ENCODE measurements at regions not wholly inside any gene's neighbourhood (a gene's known extent, or its start where the extent isn't known, plus 50 kb on each side); places are given as distances from the start of the nearest gene placed in this dataset.
A peak's percentile ranks its signal among the peaks of the same experiment; 100 is the strongest.

DNA sequence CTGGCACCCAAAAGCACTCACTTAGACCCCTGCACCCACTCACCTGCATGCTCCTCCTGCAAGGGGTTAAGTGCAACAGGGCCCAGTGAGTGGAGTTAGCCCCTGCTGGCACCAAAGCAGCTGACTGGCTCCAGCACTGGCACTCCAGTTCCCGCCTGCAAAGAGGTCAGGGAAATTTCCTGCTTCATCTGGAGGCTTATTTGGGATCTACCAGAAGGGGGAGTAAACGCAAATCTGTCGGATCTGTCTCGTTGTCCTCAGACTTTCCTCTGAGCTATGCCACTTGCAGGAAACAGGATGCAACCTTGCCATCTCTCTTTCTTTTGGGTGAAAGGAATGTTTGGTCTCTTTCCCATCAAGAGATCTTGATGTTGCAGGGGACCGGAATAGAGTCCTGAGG lies 435.6 kb downstream of the PCDH10 start:
- Histone ChIP-seq H3K27me3 (replicated peaks; ENCODE audit: insufficient read depth, low read depth, low read length, poor library complexity) (no peaks in the 10 kb centered on the region), H3K36me3 (ENCODE audit: insufficient read depth, low read length, poor library complexity, severe bottlenecking) (no peaks in the 10 kb centered on the region), H3K4me3 (ENCODE audit: low read depth, low read length, poor library complexity, severe bottlenecking) (no peak overlapping the region), H3K9me3 (ENCODE audit: low read depth, low read length, poor library complexity, severe bottlenecking) (no peaks in the 10 kb centered on the region), H3K4me1 (ENCODE audit: insufficient read depth, low read length, poor library complexity, severe bottlenecking) (no peaks in the 10 kb centered on the region), H3K27ac (ENCODE audit: low read depth, low read length, poor library complexity, severe bottlenecking) (no peak overlapping the region)
- peak; percentile 19 for DNase-seq (ENCODE audit: low spot score)
- intact Hi-C loops (cut with micrococcal nuclease; ENCODE audit: unreplicated experiment), result no loop called here
- TF ChIP-seq, protein P1, sequence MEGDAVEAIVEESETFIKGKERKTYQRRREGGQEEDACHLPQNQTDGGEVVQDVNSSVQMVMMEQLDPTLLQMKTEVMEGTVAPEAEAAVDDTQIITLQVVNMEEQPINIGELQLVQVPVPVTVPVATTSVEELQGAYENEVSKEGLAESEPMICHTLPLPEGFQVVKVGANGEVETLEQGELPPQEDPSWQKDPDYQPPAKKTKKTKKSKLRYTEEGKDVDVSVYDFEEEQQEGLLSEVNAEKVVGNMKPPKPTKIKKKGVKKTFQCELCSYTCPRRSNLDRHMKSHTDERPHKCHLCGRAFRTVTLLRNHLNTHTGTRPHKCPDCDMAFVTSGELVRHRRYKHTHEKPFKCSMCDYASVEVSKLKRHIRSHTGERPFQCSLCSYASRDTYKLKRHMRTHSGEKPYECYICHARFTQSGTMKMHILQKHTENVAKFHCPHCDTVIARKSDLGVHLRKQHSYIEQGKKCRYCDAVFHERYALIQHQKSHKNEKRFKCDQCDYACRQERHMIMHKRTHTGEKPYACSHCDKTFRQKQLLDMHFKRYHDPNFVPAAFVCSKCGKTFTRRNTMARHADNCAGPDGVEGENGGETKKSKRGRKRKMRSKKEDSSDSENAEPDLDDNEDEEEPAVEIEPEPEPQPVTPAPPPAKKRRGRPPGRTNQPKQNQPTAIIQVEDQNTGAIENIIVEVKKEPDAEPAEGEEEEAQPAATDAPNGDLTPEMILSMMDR (conservative IDR thresholded peaks at IDR 0.05; ENCODE audit: low read depth, low read length), result 0 out of 2 replicates have a peak, but pooled peaks have one; percentile 15
- no peak for TF ChIP-seq EZH2 (IDR thresholded peaks at IDR 0.05; ENCODE audit: borderline replicate concordance, low read depth, low read length, poor library complexity, severe bottlenecking)
- ChIA-PET CTCF (no interaction called here), POLR2A (ENCODE audit: low non-redundant PET) (no interaction called here)
- BruUV-seq (replicated peaks), result no TSS peak

DNA sequence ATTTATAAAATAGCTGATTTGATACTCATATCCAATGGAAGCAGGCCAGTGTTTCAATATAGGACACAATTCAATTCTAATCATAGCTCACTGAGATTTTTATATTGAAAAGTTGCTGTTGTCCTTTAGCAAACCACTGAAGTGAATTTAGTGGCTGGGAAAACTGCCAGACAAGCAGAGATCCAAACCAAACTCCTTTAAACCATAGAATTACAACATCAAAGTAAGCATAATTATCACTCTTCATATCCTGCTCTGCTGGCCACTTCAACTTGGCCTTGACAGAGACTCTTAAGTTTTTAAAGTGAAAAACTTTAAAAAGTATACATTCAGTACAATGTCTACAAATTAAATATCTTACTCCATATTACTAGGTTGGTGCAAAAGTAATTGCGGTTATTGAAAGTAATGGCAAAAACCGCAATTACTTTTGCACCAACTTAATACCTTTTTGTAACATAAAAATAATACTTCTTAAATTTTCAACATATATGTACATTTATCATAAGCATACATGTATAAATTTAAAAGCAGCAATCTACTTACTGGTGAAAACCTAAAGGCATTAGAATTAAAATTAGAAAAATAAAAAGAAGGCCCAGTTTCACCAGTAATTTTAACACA lies 433.0 kb downstream of the PCDH10 start:
- Histone ChIP-seq H3K36me3 (ENCODE audit: insufficient read depth, low read length, poor library complexity, severe bottlenecking) (no peaks in the 10 kb centered on the region), H3K4me1 (ENCODE audit: insufficient read depth, low read length, poor library complexity, severe bottlenecking) (no peaks in the 10 kb centered on the region), H3K27me3 (replicated peaks; ENCODE audit: insufficient read depth, low read depth, low read length, poor library complexity) (no peaks in the 10 kb centered on the region), H3K4me3 (ENCODE audit: low read depth, low read length, poor library complexity, severe bottlenecking) (no peak overlapping the region), H3K27ac (ENCODE audit: low read depth, low read length, poor library complexity, severe bottlenecking) (no peak overlapping the region), H3K9me3 (ENCODE audit: low read depth, low read length, poor library complexity, severe bottlenecking) (no peaks in the 10 kb centered on the region)
- ChIA-PET CTCF (no interaction called here), POLR2A (ENCODE audit: low non-redundant PET) (no interaction called here)
- TF ChIP-seq, protein P1 (conservative IDR thresholded peaks at IDR 0.05; ENCODE audit: low read depth, low read length), result no peak
- TF ChIP-seq EZH2 (IDR thresholded peaks at IDR 0.05; ENCODE audit: borderline replicate concordance, low read depth, low read length, poor library complexity, severe bottlenecking), result no peak
- intact Hi-C loops (cut with micrococcal nuclease; ENCODE audit: unreplicated experiment), result no loop called here
- BruUV-seq (replicated peaks), result no TSS peak
- DNase-seq (ENCODE audit: low spot score), result peak; percentile 19

DNA sequence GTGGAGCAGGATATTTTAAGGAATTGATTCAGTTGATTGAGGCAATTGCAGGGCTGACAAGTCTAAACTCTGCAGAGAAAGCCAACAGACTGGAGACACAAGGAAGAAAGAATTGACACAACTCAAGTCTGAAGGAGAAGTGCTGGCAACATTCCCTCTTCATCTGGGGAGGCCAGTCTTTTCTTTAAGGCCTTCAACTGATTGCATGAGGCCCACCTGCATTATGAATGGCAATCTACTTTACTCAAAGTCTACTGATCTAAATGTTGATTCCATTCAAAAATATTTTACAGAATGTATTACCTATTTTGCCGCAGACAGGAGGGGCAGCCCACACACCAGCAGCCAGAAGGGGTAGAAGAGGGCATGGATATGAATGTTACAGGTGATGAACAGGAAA lies 425.2 kb downstream of the PCDH10 start:
- H3K36me3 ChIP-seq (ENCODE audit: insufficient read depth, low read length, poor library complexity, severe bottlenecking), result no peaks in the 10 kb centered on the region
- BruUV-seq (replicated peaks), result no TSS peak
- no peaks in the 10 kb centered on the region for H3K4me1 ChIP-seq (ENCODE audit: insufficient read depth, low read length, poor library complexity, severe bottlenecking)
- POLR2A ChIA-PET (ENCODE audit: low non-redundant PET), result no interaction called here
- H3K27me3 ChIP-seq (replicated peaks; ENCODE audit: insufficient read depth, low read depth, low read length, poor library complexity), result no peaks in the 10 kb centered on the region
- TF ChIP-seq, protein P1 (conservative IDR thresholded peaks at IDR 0.05; ENCODE audit: low read depth, low read length), result no peak
- TF ChIP-seq EZH2 (IDR thresholded peaks at IDR 0.05; ENCODE audit: borderline replicate concordance, low read depth, low read length, poor library complexity, severe bottlenecking), result no peak
- no peak overlapping the region for H3K4me3 ChIP-seq (ENCODE audit: low read depth, low read length, poor library complexity, severe bottlenecking)
- DNase-seq (ENCODE audit: low spot score), result no peak
- no peaks in the 10 kb centered on the region for H3K9me3 ChIP-seq (ENCODE audit: low read depth, low read length, poor library complexity, severe bottlenecking)
- CTCF ChIA-PET, result no interaction called here
- intact Hi-C loops (cut with micrococcal nuclease; ENCODE audit: unreplicated experiment), result no loop called here
- no peak overlapping the region for H3K27ac ChIP-seq (ENCODE audit: low read depth, low read length, poor library complexity, severe bottlenecking)
